Uterus (tissue), 3 donors: ENCODE measurements at regions not wholly inside any gene's neighbourhood (a gene's known extent, or its start where the extent isn't known, plus 50 kb on each side); places are given as distances from the start of the nearest gene placed in this dataset.
A peak's percentile ranks its signal among the peaks of the same experiment; 100 is the strongest.

Experiments
- DNase-seq, 2 donors: peaks; one replicate each; pipeline ENCODE4 v3.0.0-alpha.2; 2019 to 2020
- H3K27ac ChIP-seq, 2 donors: fragments of 200-600 bp; sonication (generic); 1 replicate in 1 of 2; 2 replicates in 1 of 2; pipeline ENCODE4 v1.5.1; 2016 to 2018
- H3K27me3 ChIP-seq, 2 donors: fragments of 200-600 bp; sonication (generic); one replicate each; pipeline ENCODE4 v1.5.1; 2018 to 2019; ENCODE audit warnings: control low read depth in 1 of 2
- H3K36me3 ChIP-seq, 2 donors: fragments of 200-600 bp; sonication (generic); one replicate each; pipeline ENCODE4 v1.5.1; 2019; ENCODE audit warnings: control low read depth in 1 of 2
- H3K4me1 ChIP-seq, 2 donors: fragments of 200-600 bp; sonication (generic); one replicate each; pipeline ENCODE4 v1.5.1; 2018 to 2019; ENCODE audit warnings: control low read depth in 1 of 2
- H3K4me3 ChIP-seq, 2 donors: fragments of 200-600 bp; sonication (generic); 1 replicate in 1 of 2; 2 replicates in 1 of 2; pipeline ENCODE4 v1.5.1; 2018 to 2019; ENCODE audit warnings: mild to moderate bottlenecking in 1 of 2
- H3K9me3 ChIP-seq, 2 donors: fragments of 200-600 bp; sonication (generic); one replicate each; pipeline ENCODE4 v1.5.1; 2019; ENCODE audit warnings: control low read depth in 1 of 2
- CTCF ChIP-seq, 4 experiments: fragments of 200-600 bp in 2 of 4; fragments of 450-650 bp in 2 of 4; sonication (generic) in 2 of 4; IDR thresholded peaks; one replicate each; pipeline ENCODE4 v1.5.1; 2016 to 2019; ENCODE audit warnings: antibody characterized with exemption in 4 of 4, mild to moderate bottlenecking in 2 of 4, moderate library complexity in 1 of 4
- POLR2A ChIP-seq, 2 donors: fragments of 450-650 bp; IDR thresholded peaks; one replicate each; pipeline ENCODE4 v1.6.1; 2016; ENCODE audit warnings: antibody characterized with exemption in 2 of 2, mild to moderate bottlenecking in 1 of 2, moderate library complexity in 1 of 2
- intact Hi-C: fragments of 100-400 bp; cut with DNase I; formaldehyde crosslinking; loops from one replicate; pipeline ENCODE4 v1.15.1; 2023; ENCODE audit warnings: low total_unique reads
- donor health status: DM: yes; HTN: yes; CAD: no.

GRCh38 chr20:53679597-53680309, 86.1 kb upstream of the ZNF217 start:
- Histone ChIP-seq H3K4me3 (no peak overlapping the region), H3K27me3 (no peaks in the 10 kb centered on the region), H3K4me1 (no peaks in the 10 kb centered on the region), H3K36me3 (no peaks in the 10 kb centered on the region), H3K27ac (peak overlapping the region; percentile 21 to 25), H3K9me3 (no peaks in the 10 kb centered on the region)
- DNase-seq = no peak
- TF ChIP-seq CTCF (IDR thresholded peaks at IDR 0.05) (no peak), POLR2A (IDR thresholded peaks at IDR 0.05) (no peak)
- intact Hi-C loops = no loop called here

GRCh38 chr20:53678990-53679596, 85.5 kb upstream of the ZNF217 start:
- H3K4me1 ChIP-seq = no peaks in the 10 kb centered on the region
- TF ChIP-seq POLR2A (IDR thresholded peaks at IDR 0.05) (no peak), CTCF (IDR thresholded peaks at IDR 0.05) (no peak)
- DNase-seq = no peak
- peak overlapping the region in 1 of 2 donors; percentile 25 for H3K27ac ChIP-seq
- H3K27me3 ChIP-seq = no peaks in the 10 kb centered on the region
- H3K36me3 ChIP-seq = no peaks in the 10 kb centered on the region
- intact Hi-C loops = no loop called here
- no peaks in the 10 kb centered on the region for H3K9me3 ChIP-seq
- H3K4me3 ChIP-seq = no peak overlapping the region

GRCh38 chr20:53678315-53678989, 84.8 kb upstream of the ZNF217 start:
- no peak for DNase-seq
- Histone ChIP-seq H3K4me1 (no peaks in the 10 kb centered on the region), H3K9me3 (no peaks in the 10 kb centered on the region), H3K27ac (peak overlapping the region in 1 of 2 donors; percentile 2), H3K27me3 (no peaks in the 10 kb centered on the region), H3K36me3 (no peaks in the 10 kb centered on the region), H3K4me3 (no peak overlapping the region)
- intact Hi-C loops = no loop called here
- TF ChIP-seq POLR2A (IDR thresholded peaks at IDR 0.05) (no peak), CTCF (IDR thresholded peaks at IDR 0.05) (no peak)

- H3K4me3 ChIP-seq = no peak overlapping the region
- H3K9me3 ChIP-seq = no peaks in the 10 kb centered on the region
- H3K4me1 ChIP-seq = no peaks in the 10 kb centered on the region
- peak; percentile 22 to 41 for DNase-seq
- peak overlapping the region; percentile 2 to 40 for H3K27ac ChIP-seq
- H3K36me3 ChIP-seq = no peaks in the 10 kb centered on the region
- intact Hi-C loops = no loop called here
- TF ChIP-seq POLR2A (IDR thresholded peaks at IDR 0.05) (no peak), CTCF (IDR thresholded peaks at IDR 0.05) (no peak)
- H3K27me3 ChIP-seq = no peaks in the 10 kb centered on the region
Measured at GRCh38 chr20:53677447-53678314, 84.0 kb upstream of the ZNF217 start.
